GM12891 (cell line): ENCODE measurements at regions not wholly inside any gene's neighbourhood (a gene's known extent, or its start where the extent isn't known, plus 50 kb on each side); places are given as distances from the start of the nearest gene placed in this dataset.

Experiments used
- PAX5 ChIP-seq: IDR thresholded peaks from 2 replicates; pipeline ENCODE4 v1.6.1; 2011; ENCODE audit warnings: low read length, moderate library complexity, mild to moderate bottlenecking; ENCODE audit not compliant: insufficient read depth, severe bottlenecking
- POLR2A ChIP-seq: IDR thresholded peaks from 2 replicates; pipeline ENCODE4 v1.6.1; 2011; ENCODE audit warnings: low read depth, low read length, control low read depth
- POLR2AphosphoS5 ChIP-seq: IDR thresholded peaks from 2 replicates; pipeline ENCODE4 v1.6.1; 2011; ENCODE audit warnings: low read depth, low read length, control low read depth
- POU2F2 ChIP-seq: IDR thresholded peaks from 2 replicates; pipeline ENCODE4 v1.6.1; 2011; ENCODE audit warnings: low read depth, mild to moderate bottlenecking, control low read depth, low read length, moderate library complexity
- SPI1 ChIP-seq: IDR thresholded peaks from 2 replicates; pipeline ENCODE4 v1.6.1; 2011; ENCODE audit warnings: low read depth, low read length, control low read depth
- TAF1 ChIP-seq: IDR thresholded peaks from 2 replicates; pipeline ENCODE4 v1.6.1; 2011; ENCODE audit warnings: low read depth, low read length, control low read depth

GRCh38 chr15:101560722-101561583 lies 71.4 kb upstream of the PCSK6 start:
- TF ChIP-seq POLR2A, result no peak
- no peak for TF ChIP-seq POLR2AphosphoS5
- TF ChIP-seq TAF1, result no peak
- no peak for TF ChIP-seq POU2F2
- no peak for TF ChIP-seq SPI1
- TF ChIP-seq PAX5, result no peak
